Common myeloid progenitor, CD34-positive (primary cell): ENCODE measurements at regions not wholly inside any gene's neighbourhood (a gene's known extent, or its start where the extent isn't known, plus 50 kb on each side); places are given as distances from the start of the nearest gene placed in this dataset.
A peak's percentile ranks its signal among the peaks of the same experiment; 100 is the strongest.

Experiments
- CTCF ChIA-PET: fragments of 350-600 bp; sonication (Branson Sonifier 250); formaldehyde crosslinking; loops from one replicate; lab custom pipeline; 2021; ENCODE audit warnings: antibody characterized with exemption; lab: Charles Lee
- POLR2A ChIA-PET: fragments of 350-600 bp; sonication (Branson Sonifier 250); formaldehyde crosslinking; loops from one replicate; lab custom pipeline; 2021; ENCODE audit warnings: antibody characterized with exemption; lab: Charles Lee
- DNase-seq, 3 donors: peaks; one replicate each; pipeline versions ENCODE4 v3.0.0 to v3.0.0-alpha.2; 2013
- H3K27ac ChIP-seq, 2 experiments: 1 replicate in 1 of 2; 2 replicates in 1 of 2; pipeline ENCODE4 v1.7.0; 2013; ENCODE audit warnings: inconsistent platforms in 2 of 2, low read length in 2 of 2, mild to moderate bottlenecking in 2 of 2, low read depth in 1 of 2, moderate library complexity in 1 of 2; ENCODE audit not compliant: severe bottlenecking in 2 of 2, insufficient read depth in 1 of 2, poor library complexity in 1 of 2
- H3K27me3 ChIP-seq, 5 experiments: replicated peaks in 2 of 5; 1 replicate in 3 of 5; 2 replicates in 2 of 5; pipeline versions ENCODE4 v1.6.1 to v1.7.0; 2013; ENCODE audit warnings: low read length in 4 of 5, mild to moderate bottlenecking in 2 of 5, moderate library complexity in 2 of 5, inconsistent platforms in 1 of 5; ENCODE audit not compliant: insufficient read depth in 5 of 5, control insufficient read depth in 4 of 5
- H3K36me3 ChIP-seq, 4 experiments: 1 replicate in 2 of 4; 2 replicates in 2 of 4; pipeline versions ENCODE4 v1.6.1 to v1.7.0; 2013; ENCODE audit warnings: low read length in 3 of 4, control low read depth in 1 of 4, mild to moderate bottlenecking in 1 of 4; ENCODE audit not compliant: control insufficient read depth in 4 of 4, insufficient read depth in 4 of 4
- H3K4me1 ChIP-seq, 4 experiments: 1 replicate in 3 of 4; 2 replicates in 1 of 4; pipeline versions ENCODE4 v1.6.1 to v1.7.1; 2013; ENCODE audit warnings: low read length in 3 of 4, mild to moderate bottlenecking in 3 of 4, control low read depth in 1 of 4, inconsistent platforms in 1 of 4, moderate library complexity in 1 of 4; ENCODE audit not compliant: control insufficient read depth in 4 of 4, insufficient read depth in 4 of 4; ENCODE audit errors: control extremely low read depth in 1 of 4
- H3K4me3 ChIP-seq, 7 experiments: 1 replicate in 4 of 7; 2 replicates in 3 of 7; pipeline versions ENCODE4 v1.5.1 to v1.7.0; 2013; ENCODE audit warnings: mild to moderate bottlenecking in 7 of 7, low read length in 6 of 7, moderate library complexity in 6 of 7, inconsistent platforms in 2 of 7, low read depth in 2 of 7, control low read depth in 1 of 7; ENCODE audit not compliant: insufficient read depth in 4 of 7, control insufficient read depth in 1 of 7; ENCODE audit errors: extremely low read depth in 1 of 7
- H3K9me3 ChIP-seq, 5 experiments: 1 replicate in 4 of 5; 2 replicates in 1 of 5; pipeline versions ENCODE4 v1.6.1 to v1.7.1; 2013; ENCODE audit warnings: low read length in 4 of 5, mild to moderate bottlenecking in 2 of 5, inconsistent platforms in 1 of 5, low read depth in 1 of 5, moderate library complexity in 1 of 5; ENCODE audit not compliant: control insufficient read depth in 4 of 5, insufficient read depth in 2 of 5; ENCODE audit errors: control extremely low read depth in 1 of 5
- WGBS: methylation state at CpG from one replicate; pipeline ENCODE4 v1.1.5; 2013; ENCODE audit not compliant: insufficient coverage; 5-methylcytosine and 5-hydroxymethylcytosine counted together

GRCh38 chr4:142983065-142983464 is 137.0 kb upstream of the INPP4B start:
- 100% methylated on average over 1 of the region's 3 CpGs for WGBS
- Histone ChIP-seq H3K36me3 (no peaks in the 10 kb centered on the region), H3K27me3 (no peaks in the 10 kb centered on the region), H3K27ac (no peak overlapping the region), H3K4me3 (no peak overlapping the region), H3K9me3 (peaks cover 0 to under 1% (median 0%) of the 10 kb centered on the region in 5 experiments), H3K4me1 (no peaks in the 10 kb centered on the region)
- no peak for DNase-seq
- ChIA-PET CTCF (no interaction called here), POLR2A (no interaction called here)

DNA sequence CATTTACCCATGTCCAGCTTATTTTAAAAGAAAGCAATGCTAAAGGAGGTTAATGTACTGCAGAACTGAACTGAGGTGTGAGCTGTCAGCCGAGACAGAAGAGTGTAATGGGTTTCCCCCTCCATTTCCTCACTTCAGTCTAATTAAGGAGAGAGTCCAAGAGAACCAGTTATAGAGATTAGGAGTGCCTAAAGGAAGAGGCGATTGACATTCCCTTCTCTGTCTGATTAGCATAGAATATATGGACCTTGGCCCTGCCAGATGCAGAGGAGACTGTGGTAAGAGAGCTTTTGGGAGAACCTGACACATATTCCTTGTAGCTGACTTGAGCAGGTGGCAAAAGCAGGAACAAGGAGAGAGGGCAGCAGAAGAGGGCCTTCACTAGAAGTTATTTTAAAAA is 137.5 kb upstream of the INPP4B start:
- POLR2A ChIA-PET, result no interaction called here
- WGBS, result 100% methylated on average over 2 of the region's 2 CpGs
- CTCF ChIA-PET, result no interaction called here
- DNase-seq, result no peak
- Histone ChIP-seq H3K4me3 (no peak overlapping the region), H3K9me3 (peaks cover 0 to 3% (median 0%) of the 10 kb centered on the region in 5 experiments), H3K27me3 (no peaks in the 10 kb centered on the region), H3K27ac (no peak overlapping the region), H3K4me1 (no peaks in the 10 kb centered on the region), H3K36me3 (no peaks in the 10 kb centered on the region)

DNA sequence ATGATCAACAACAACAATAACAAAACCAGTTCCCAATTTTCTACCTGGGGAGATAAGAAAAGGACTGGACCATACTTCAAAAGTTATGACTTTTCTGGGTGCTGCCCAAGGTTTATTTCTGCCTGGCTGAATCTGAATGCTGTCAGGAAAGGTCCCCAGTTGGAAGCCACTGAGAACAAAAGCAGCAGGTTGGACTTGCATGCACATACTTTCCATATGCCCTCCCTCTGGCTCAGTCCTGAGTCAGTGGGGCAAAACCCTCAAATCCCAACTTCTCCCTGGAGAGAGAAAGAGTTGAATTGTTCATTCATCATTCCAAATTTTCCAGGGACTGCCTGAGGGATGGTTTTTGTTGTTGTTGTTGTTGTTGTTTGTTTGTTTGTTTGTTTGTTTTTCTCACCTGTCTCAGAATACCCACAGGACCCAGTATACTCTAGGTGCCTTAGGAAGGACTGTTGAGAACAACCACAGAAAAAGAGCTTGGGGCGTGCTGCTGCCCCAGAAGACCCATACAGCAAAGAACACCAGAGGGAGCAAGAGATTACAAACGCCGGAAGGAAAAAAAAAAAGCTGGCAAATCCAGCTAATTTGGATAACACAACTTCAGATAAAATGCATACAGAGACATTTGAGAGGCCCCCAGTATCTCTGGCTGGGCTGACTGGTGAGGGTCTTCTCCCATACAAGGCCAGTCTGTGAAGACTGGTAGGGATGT is 138.9 kb upstream of the INPP4B start:
- no peak overlapping the region for H3K27ac ChIP-seq
- H3K4me3 ChIP-seq, result no peak overlapping the region
- WGBS, result 88% methylated on average over 1 of the region's 3 CpGs
- ChIA-PET CTCF (no interaction called here), POLR2A (no interaction called here)
- no peaks in the 10 kb centered on the region for H3K36me3 ChIP-seq
- no peaks in the 10 kb centered on the region for H3K4me1 ChIP-seq
- no peaks in the 10 kb centered on the region for H3K27me3 ChIP-seq
- H3K9me3 ChIP-seq, result peaks cover 0 to 4% (median 0%) of the 10 kb centered on the region in 5 experiments
- DNase-seq, result peak in 2 of 3 donors; percentile 10 to 13

DNA sequence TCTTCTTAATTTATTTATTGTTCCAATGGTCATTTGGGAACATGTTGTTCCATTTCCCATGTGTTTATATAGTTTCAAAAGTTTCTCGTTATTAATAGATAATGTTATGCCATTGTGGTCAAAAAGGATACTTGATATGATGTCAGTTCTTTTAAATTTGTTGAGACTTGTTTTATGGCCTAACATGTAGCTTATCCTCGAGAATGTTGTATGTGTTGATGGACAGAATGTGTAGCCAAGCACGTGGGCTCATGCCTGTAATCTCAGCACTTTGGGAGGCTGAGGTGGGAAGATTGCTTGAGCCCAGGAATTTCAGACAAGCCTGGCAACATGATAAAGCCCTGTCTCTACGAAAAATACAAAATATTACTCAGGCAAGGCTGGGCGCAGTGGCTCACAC is 168.5 kb upstream of the USP38 start:
- Histone ChIP-seq H3K9me3 (peaks cover 0 to 3% (median 0%) of the 10 kb centered on the region in 5 experiments), H3K4me3 (no peak overlapping the region), H3K27ac (no peak overlapping the region), H3K27me3 (no peaks in the 10 kb centered on the region), H3K36me3 (no peaks in the 10 kb centered on the region), H3K4me1 (peaks cover 0 to 2% (median 0%) of the 10 kb centered on the region in 4 experiments)
- 65% methylated on average over 4 of the region's 5 CpGs for WGBS
- DNase-seq, result no peak
- ChIA-PET CTCF (no interaction called here), POLR2A (no interaction called here)

DNA sequence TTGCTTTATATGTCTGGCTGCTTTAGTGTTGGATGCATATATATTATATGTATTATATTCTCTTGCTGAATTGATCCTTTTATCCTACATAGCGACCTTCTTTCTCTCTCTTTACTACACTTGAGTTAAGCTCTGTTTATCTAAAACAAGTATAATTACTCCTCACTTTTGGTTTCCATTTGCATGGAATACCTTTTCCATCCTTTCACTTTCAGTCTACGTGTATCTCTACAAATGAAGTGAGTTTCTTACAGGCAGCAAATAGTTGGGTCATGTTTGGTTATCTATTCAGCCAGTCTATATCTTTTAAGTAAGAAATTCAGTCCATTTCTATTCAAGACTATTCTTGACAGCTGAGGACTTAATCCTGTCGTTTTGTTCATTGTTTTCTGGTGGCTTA is 167.5 kb upstream of the USP38 start:
- Histone ChIP-seq H3K27ac (no peak overlapping the region), H3K4me3 (no peak overlapping the region), H3K4me1 (peaks cover 0 to 2% (median 0%) of the 10 kb centered on the region in 4 experiments), H3K27me3 (no peaks in the 10 kb centered on the region), H3K36me3 (no peaks in the 10 kb centered on the region), H3K9me3 (peaks cover 0 to 3% (median 0%) of the 10 kb centered on the region in 5 experiments)
- DNase-seq, result peak in 1 of 3 donors; percentile 3
- POLR2A ChIA-PET, result interaction anchor here (0.7 kb wide), 1 partner anchor 1859 kb away, joined by 3 read pairs; no protein-coding TSS in a partner anchor
- CTCF ChIA-PET, result no interaction called here
- no CpG with 5 or more reads among the region's 3 CpGs for WGBS

GRCh38 chr4:143019351-143019750 is 165.4 kb upstream of the USP38 start:
- POLR2A ChIA-PET, result no interaction called here
- no peak for DNase-seq
- H3K9me3 ChIP-seq, result peaks cover 0 to 3% (median 0%) of the 10 kb centered on the region in 5 experiments
- H3K36me3 ChIP-seq, result no peaks in the 10 kb centered on the region
- H3K27me3 ChIP-seq, result no peaks in the 10 kb centered on the region
- WGBS, result 98% methylated on average over 4 of the region's 4 CpGs
- peaks cover 0 to 3% (median 0%) of the 10 kb centered on the region in 4 experiments for H3K4me1 ChIP-seq
- CTCF ChIA-PET, result interaction anchor here (0.6 to 1.6 kb wide), 2 partner anchors 8 to 137 kb away, joined by 3 read pairs; no protein-coding TSS in a partner anchor
- H3K27ac ChIP-seq, result no peak overlapping the region
- no peak overlapping the region for H3K4me3 ChIP-seq

DNA sequence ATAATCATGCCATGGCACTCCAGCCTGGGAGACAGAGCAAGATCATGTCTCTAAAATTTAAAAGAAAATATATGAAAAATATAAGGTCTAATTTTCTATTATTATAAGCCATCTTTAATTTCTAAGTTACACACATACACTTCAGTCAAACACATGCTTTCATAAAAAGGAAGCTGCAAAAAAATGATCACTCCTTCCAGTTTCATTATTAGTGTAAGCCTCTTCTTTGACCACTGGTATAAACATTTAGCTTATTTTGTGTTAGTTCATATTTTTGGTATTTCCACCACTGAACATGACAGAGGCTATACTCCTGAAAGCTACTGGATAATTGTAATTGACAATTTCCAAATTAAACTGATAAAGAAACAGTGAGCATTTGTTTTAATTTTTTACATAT is 163.3 kb upstream of the USP38 start:
- H3K27ac ChIP-seq, result no peak overlapping the region
- ChIA-PET POLR2A (no interaction called here), CTCF (no interaction called here)
- no peaks in the 10 kb centered on the region for H3K27me3 ChIP-seq
- DNase-seq, result peak in 2 of 3 donors; percentile 12 to 22
- no peak overlapping the region for H3K4me3 ChIP-seq
- H3K36me3 ChIP-seq, result no peaks in the 10 kb centered on the region
- peaks cover 0 to 14% (median 5%) of the 10 kb centered on the region in 4 experiments for H3K4me1 ChIP-seq
- no peaks in the 10 kb centered on the region for H3K9me3 ChIP-seq
